Thyroid gland (tissue), 4 donors: ENCODE measurements at regions not wholly inside any gene's neighbourhood (a gene's known extent, or its start where the extent isn't known, plus 50 kb on each side); places are given as distances from the start of the nearest gene placed in this dataset.

Experiments used
- POLR2A ChIP-seq, 2 donors: fragments of 450-650 bp; IDR thresholded peaks; one replicate each; pipeline ENCODE4 v1.6.1; 2017; ENCODE audit warnings: antibody characterized with exemption in 2 of 2, mild to moderate bottlenecking in 2 of 2, moderate library complexity in 1 of 2
- TF ChIP-seq, protein P1 (sequence below), 6 experiments: fragments of 200-600 bp in 3 of 6; fragments of 450-650 bp in 3 of 6; sonication (generic) in 3 of 6; IDR thresholded peaks; one replicate each; pipeline ENCODE4 v1.5.1; 2016 to 2019; ENCODE audit warnings: antibody characterized with exemption in 6 of 6, mild to moderate bottlenecking in 2 of 6, inconsistent platforms in 1 of 6, moderate library complexity in 1 of 6

DNA sequence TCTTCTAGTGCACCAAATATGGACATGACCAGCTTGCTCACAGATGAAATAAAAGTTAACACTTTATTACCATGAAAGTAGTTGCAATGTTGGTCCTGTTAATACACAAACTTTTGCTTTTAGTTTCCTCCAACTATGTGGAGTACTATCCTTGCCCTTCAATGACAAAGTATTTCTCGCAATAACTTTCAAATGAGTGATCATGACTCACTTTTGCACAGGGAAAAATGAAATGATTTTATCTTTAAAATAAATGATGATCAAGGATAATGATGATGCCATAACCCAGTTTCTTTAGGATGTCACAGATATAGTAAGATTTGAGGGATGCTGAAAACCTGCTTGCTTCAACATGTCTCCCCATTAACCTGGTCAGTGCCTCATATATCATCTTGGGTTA is 254.0 kb upstream of the KITLG start:
- TF ChIP-seq POLR2A (IDR thresholded peaks at IDR 0.05), result no peak
- TF ChIP-seq, protein P1, sequence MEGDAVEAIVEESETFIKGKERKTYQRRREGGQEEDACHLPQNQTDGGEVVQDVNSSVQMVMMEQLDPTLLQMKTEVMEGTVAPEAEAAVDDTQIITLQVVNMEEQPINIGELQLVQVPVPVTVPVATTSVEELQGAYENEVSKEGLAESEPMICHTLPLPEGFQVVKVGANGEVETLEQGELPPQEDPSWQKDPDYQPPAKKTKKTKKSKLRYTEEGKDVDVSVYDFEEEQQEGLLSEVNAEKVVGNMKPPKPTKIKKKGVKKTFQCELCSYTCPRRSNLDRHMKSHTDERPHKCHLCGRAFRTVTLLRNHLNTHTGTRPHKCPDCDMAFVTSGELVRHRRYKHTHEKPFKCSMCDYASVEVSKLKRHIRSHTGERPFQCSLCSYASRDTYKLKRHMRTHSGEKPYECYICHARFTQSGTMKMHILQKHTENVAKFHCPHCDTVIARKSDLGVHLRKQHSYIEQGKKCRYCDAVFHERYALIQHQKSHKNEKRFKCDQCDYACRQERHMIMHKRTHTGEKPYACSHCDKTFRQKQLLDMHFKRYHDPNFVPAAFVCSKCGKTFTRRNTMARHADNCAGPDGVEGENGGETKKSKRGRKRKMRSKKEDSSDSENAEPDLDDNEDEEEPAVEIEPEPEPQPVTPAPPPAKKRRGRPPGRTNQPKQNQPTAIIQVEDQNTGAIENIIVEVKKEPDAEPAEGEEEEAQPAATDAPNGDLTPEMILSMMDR (IDR thresholded peaks at IDR 0.05), result no peak
